HG03025 (cell line): ENCODE measurements at regions not wholly inside any gene's neighbourhood (a gene's known extent, or its start where the extent isn't known, plus 50 kb on each side); places are given as distances from the start of the nearest gene placed in this dataset.
"Not testable (repeated sequence)": the region's sequence is repeated elsewhere in the genome, so short reads cannot be mapped to it uniquely, and the experiment has no call there.

ENCODE experiments used
- ATAC-seq: cut with Tn5 transposase; IDR thresholded peaks from one replicate; pipeline ENCODE4 v1.9.1; 2021; ENCODE audit warnings: mild to moderate bottlenecking, moderate library complexity; ENCODE audit not compliant: unreplicated experiment, low FRiP score

DNA sequence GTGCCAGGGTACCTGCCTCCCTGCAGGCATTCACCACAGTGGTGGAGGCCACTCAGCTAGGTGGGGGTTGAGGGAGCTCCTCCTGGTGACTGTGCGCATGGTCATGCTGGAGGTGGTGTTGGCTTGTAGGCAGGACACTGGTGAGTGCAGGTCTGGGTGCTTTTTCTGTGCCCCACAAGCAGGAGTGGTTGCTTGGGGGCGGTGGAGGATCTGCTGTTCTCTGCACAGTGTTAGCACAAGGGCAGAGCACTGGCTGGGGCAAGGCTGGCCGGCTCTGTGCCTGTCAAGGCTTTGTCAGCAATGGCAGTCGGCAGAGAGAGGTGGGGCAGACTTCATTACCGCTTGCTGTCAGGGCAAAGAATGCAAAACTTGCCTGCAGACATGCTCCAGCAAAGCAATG lies 632.1 kb upstream of the ID4 start:
- ATAC-seq, result no peak

DNA sequence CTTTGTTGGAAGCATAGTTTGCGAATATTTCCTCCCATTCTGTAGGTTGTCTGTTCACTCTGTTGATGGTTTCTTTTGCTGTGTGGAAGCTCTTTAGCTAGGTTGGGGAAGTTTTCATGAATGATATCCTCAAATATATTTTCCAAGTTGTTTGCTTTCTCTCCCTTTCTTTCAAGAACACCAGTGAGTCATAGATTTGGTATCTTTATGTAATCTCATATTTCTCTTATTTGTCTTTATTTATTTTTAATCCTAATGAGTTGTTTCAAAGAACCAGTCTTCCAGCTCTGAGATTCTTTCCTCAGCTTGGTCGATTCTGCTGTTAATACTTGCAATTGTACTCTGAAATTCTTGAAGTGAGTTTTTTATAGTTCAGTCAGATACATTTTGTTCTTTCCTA lies 628.0 kb upstream of the ID4 start:
- no peak for ATAC-seq

DNA sequence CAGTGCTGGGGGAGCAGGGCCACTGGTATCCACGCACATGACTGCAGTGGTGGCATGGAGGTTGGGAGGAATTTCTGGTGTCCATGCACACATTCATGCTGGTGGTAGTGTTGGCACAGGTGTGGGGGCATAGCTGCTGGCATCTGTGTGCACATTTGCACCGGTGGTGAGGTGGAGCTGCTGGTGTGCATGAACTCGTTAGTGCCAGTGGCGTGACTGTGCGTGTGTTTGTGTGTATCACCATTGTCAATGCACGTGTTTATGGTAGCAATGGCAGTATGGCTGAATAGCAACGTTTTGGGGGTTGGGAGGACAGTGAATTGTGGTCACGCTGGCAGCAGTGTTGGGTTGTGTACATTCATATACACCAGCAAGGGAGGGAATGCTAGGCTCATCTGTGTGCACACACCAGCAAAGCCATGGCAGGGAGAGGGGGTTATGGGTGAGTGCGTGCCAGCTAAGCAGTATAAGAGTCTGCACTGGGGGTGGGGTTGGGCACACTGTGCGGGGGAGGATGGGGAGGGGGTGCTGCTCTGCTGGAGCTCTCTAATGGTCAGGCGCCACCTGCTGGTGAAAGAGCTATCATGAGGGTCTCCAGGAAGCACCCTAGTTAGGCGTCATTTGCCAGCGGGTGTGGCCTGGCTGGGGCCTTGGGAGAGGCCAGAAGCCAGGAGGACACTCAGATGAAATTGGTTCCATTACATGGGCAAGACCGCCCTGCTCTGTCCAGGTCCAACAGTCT lies 626.1 kb upstream of the ID4 start:
- no peak for ATAC-seq

DNA sequence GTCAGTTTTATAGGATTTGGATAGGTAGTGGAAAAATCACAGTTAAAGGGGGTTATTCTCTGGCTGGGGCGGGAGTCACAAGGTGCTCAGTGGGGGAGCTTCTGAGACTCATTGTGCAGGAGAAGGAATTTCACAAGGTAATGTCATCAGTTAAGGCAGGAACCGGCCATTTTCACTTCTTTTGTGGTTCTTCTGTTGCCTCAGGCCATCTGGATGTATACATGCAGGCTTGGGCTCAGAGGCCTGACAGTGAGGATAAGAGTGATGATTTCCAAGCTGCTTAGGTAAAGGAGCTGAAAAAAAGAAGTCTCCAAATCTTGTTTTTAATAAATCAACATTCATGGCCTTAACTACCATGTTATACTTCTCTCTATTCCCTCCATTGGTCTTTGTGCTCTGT lies 622.9 kb upstream of the ID4 start:
- ATAC-seq, result no peak

DNA sequence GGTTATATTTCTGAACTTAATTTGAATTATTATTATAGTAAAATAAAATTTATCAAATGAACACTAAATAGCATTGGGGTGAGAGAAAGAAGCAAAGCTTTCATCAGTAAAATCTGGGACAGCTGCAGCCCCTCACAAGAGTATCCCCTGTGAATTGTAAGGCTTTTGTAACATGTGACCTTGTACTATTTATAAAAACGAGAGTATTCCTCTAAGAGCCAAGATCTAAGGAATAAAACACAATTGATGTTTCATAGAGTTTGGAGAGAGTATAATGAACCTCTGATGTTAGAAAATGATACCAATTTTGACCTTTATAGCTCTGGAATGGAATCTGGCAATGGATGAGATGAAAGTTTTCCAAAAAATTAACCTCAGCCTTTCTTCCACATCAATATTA lies 617.2 kb upstream of the ID4 start:
- no peak for ATAC-seq

DNA sequence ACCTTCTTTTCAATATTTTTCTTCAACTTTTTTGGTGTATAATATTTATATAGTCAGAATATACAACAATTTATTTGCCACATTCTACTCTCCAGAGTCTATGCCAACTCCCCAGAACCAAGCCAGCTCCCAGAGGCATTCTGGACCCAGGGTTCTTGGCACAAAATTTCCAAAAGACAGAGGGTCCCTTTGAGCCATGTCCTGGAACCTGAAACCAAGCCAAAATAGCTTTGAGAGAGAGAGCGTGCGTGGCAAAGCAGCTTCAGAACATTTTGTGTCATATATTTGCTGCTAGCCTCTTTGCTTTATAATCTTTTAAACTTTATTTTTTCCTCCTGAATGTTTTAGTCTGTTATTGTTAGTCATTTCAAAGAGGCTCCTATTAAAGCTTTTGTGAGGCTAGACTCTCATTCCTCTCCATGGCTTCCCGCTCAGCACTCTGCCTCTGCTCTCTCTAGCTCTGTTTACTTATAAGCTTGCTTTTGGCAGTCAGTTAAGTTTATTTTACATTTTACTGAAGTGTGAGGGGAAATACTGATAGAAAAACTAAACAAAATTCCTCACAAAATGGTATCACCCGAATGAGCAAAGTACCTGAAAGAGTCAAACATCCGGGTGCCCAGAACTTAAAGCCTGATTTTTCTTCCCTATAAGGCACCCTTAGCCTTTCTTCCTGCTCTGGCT lies 605.1 kb upstream of the ID4 start:
- no peak for ATAC-seq

DNA sequence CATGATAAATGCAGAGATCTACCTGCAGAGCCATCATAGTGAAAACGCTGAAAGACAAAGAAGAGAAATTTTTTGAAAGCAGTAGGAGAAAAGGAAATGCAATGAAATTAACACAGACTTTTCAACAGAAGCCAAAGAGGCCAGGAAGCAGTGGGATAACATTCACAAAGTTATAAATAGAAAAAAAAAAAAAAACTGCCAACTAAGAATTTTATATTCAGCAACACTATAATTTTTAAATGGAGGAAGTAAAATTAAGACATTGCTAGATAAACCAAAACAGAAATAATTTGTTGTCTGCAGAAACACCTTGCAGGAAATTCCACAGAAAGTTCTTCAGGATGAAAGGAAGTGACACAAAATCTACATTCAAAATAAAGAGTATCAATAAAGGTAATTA lies 591.5 kb upstream of the ID4 start:
- ATAC-seq, result no peak

DNA sequence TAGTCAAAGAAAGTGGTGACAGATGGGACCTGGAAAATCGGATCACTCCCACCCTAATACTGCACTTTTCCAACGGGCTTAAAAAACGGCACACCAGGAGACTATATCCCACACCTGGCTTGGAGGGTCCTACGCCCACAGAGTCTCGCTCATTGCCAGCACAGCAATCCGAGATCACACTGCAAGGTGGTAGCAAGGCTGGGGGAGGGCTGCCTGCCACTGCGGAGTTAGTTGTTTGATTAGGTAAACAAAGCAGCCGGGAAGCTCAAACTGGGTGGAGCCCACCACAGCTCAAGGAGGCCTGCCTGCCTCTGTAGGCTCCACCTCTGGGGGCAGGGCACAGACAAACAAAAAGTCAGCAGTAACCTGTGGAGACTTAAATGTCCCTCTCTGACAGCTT lies 590.0 kb upstream of the ID4 start:
- not testable (repeated sequence) for ATAC-seq

DNA sequence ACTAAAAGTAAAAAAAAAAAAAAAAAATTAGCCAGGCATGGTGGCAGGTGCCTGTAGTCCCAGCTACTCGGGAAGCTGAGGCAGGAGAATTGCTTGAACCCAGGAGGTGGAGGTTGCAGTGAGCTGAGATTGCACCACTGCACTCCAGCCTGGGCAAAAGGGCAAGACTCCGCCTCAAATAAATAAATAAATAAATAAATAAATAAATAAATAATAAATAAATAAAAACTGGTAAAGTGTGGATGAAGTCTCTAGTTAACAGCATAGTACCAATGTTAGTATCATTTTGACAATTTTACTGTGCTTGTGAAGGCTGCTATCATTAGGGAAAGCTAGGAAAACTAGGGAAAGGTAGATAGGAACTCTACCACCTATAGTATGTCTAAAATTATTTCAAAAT lies 581.0 kb upstream of the ID4 start:
- not testable (repeated sequence) for ATAC-seq

DNA sequence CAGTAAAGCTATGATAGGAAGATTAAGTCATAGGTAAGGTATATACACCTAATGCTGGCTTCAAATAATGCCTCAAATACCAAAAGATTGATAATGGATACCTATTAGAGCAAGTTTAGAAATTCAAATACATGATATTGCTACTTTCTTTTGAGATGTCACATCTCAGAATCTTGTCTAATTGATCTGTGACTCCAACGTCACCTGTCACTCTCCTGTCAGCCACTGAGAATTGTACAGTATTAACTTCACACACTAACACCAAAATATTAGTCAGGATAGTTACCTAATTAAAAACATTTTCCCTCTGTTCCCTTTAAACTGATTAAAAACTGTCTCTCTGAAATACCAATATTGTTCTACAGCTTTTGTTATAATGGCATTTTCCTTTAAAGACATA lies 575.5 kb upstream of the ID4 start:
- no peak for ATAC-seq

DNA sequence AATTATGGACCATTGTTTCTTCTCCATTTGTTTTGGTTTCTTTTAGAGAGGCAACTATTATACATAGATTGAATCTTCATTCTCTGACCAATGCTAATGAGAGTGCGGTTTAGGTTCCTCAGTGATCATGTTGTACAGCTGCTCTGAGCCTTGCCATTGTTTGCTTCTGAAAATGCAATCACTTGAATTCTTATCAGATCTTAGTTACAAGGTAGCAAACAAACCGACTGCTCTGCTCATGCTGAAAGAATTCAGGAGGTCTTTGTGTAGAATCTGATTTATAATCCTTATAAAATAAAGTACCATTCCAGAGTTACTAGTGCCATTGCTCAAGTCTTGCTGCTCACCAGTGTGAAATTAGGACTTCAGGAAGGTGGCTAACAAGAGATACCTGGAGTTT lies 569.1 kb upstream of the ID4 start:
- no peak for ATAC-seq

DNA sequence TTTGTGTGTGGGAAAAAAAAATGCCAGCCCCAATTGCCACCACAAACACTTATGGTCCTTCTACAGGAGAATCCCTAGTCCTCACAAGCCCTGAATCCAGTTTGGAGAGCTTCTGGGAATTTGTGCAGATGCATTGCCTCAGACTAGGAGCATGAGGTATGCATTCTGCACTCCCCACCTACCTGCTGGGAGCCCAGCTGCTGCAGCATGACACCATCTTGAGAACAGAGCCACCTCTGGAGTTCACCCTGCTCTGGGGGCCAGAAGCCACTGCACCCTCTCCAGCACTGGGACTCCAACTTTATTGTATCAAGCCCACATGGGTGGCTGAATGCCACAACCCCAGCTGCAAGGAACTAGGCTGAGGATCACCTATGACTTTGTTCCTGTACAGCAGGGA lies 568.5 kb upstream of the ID4 start:
- no peak for ATAC-seq

DNA sequence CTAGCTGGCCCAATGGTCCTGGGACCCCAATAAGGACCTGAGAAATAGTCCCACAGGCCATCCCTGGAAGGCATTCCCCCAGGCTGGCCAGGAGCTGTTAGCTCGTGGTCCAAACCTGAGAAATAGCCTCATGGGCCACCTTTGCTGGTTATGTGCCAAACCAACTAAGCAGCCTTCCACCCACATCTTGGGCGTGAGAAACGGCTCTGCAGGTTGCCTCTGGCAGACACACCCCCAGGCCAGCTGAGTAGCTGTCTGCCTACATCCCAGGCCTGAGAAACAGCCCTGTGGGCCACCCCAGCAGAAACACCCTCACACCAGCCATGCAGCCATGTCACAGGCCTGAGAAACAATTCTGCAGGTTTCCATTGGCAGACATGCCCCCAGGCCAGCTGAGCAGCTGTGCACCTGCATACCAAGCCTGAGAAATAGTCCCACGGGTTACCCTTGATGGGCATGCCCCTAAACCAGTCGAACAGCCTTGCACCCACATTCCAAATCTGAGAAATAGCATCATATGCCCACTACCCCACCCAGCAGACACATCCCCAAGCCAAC lies 567.8 kb upstream of the ID4 start:
- ATAC-seq, result no peak

DNA sequence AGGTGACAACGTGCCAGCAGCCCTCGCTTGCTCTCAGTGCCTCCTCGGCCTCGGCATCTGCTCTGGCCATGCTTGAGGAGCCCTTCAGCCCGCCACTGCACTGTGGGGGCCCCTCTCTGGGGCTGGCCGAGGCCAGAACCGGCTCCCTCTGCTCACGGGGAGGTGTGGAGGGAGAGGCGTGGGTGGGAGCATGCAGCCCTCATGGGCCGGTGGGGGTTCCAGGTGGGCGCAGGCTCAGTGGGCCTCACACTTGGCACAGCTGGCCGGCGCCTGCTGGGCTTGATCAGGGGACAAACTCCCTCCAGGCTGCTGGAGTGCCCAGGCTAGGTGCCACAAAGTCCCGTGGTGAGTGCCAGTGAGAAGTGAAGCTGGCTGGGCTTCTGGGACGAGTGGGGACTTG lies 566.6 kb upstream of the ID4 start:
- no peak for ATAC-seq

DNA sequence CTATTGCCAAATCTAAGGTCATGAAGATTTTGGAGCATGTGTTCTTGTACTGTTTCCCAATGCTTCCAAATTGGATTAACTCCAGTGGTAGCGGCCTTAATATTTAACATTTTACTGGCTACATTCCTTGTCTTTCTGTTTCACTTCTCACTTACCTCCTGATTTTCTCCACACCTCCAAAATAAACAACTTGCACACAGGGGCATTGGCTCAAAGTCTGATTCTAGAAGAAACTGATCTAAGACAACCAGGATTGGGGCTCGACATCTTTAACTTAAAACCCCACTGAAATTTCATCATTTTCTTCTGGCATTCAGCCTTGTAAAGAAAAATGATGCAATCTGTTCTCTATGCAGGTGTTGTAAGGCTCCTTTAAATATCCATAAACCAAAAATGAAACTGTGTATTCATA lies 557.9 kb upstream of the ID4 start:
- ATAC-seq, result no peak

DNA sequence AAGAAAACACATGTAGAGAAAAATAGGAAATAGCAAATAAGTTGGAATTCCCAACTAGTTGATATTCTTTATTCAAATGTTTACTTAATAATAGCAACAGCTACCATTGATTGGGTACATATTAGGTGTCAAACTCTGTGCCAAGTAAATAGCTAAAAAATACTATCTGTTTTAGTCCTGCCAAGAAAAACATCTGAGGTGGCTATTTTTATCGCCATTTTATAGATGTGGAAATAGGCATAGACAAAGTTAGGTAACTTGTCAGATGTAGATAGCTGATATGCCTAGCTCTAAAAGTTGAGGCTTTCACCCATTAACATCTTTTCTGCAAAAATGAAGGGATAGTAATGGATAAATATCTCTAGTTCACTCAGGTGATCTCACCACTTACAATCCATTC lies 549.2 kb upstream of the ID4 start:
- no peak for ATAC-seq

DNA sequence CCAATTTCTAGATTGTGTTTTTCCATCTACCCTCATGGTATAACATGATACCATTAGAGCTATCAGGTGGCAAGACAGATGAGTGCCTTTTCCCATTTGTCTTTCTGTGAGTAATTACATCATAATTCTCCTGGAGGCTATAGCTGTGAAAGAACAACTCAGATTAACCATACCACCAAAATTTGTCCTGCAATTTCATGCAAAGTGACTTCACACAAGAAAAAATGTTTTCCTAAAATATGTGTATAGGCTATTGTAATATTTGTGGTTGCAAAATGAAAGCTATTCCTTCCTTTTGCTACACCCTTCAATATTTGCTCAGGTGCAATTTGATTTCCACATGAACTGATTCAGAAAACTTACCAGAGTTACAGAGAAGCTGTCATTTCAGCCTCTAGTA lies 547.7 kb upstream of the ID4 start:
- no peak for ATAC-seq

DNA sequence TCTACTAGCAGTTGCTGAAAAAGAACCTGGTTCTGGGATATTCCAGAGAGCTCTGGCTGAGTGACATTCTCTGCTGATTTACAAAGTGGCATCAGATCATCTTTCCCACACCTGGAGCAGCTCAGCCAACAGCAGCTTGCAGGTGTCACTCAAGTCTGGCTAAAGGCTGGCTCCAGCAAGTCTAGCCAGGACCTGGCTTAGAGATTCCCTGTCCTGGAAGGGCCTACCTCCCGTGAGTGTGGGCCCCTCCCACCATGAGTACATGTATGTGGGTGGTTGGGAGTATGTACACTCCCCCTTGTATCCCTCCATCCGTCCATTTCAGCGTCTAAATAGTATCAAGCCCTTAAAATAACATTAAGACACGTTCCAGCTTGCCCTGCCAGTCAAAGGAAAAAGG lies 539.3 kb upstream of the ID4 start:
- ATAC-seq, result no peak

DNA sequence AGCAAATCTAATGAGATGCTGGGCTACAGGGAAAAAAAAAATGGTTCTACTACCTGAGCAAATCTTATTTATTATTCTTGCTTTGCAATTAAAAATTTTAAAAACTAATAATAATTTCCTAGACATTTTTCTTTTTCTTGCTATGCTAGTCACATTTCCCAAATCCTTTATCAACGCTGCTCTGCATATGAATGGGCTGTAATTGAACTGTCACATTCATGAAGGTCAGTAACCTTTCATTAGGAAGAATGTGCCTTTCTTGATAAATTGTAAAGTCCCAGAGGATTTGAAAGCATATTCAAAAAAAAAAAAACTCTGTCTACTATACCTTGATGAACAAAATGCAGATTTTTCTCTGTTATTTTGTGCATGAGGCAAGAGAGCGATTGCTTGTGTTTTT lies 538.7 kb upstream of the ID4 start:
- no peak for ATAC-seq

DNA sequence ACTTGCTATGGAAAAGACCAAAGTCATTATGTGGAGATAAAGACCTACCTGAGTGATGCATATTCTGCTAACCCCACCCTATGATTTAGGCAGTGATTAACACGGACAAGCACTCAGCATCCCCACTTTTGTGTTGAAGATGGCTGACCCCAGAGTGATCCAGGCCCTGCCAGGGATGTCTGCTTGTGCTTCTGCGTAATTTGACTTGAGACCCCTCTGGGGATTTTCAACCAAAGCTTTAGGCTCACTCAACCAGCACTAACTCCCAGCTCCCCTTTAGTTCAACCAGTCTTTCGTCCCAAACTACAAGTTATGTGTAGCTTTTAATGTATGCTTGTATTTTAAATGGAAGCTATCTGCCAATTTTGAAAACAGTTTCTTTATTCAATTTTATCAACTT lies 538.0 kb upstream of the ID4 start:
- ATAC-seq, result no peak

DNA sequence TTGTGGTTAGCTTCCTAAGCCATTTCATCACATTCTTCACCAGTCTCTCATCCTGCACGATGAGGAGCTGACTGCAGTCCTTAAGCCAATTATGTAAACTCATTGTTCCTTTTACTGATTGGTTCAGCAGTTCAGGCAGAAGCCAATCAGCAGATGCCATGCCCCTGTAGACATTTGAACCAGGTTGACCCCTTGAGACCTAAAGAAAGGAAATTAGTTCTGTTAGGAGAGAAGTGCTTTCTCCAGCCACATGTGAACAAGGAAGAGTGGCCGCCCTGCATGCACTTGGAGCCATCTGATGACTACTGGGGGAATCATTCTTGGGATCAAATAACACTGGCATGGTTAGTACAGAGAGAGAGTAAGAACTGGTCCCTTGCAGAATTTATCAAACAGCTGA lies 535.2 kb upstream of the ID4 start:
- no peak for ATAC-seq

DNA sequence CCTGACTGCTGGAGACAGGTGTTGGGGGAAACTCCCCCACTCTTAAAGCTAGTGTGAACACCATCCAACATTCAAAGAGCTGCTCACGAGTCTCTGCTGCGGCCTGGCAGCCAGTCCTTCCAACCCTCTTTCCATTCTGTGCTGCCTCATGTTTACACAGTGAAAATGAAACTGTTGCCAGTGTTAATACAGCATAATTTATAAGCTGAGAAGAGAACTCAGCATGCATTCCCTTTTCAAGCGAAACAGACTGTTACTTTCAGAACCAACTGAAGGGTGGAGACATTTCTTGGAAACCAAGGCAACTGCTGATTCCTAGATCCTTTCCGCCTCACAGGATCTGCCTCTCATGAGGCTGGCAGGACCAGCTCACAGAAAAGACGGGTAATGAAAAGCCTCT lies 533.8 kb upstream of the ID4 start:
- ATAC-seq, result no peak
